Panc1 (cell line): ENCODE measurements at regions not wholly inside any gene's neighbourhood (a gene's known extent, or its start where the extent isn't known, plus 50 kb on each side); places are given as distances from the start of the nearest gene placed in this dataset.

Experiments
- ATAC-seq: fragments of 200-7000 bp; cut with Tn5 transposase; 2 replicates; pipeline ENCODE4 v1.9.1; 2020; ENCODE audit warnings: mild to moderate bottlenecking, moderate library complexity
- BruUV-seq: library from RNA; stranded (reverse); fragments of 400-500 nt; replicated peaks from 2 replicates; lab custom pipeline; 2021; lab: Mats Ljungman, UMichigan
- CTCF ChIA-PET: fragments of 300-600 bp; sonication (Branson Sonifier 250); formaldehyde crosslinking; loops from one replicate; lab custom pipeline; 2022; ENCODE audit warnings: antibody characterized with exemption; lab: Charles Lee
- POLR2A ChIA-PET: fragments of 300-600 bp; sonication (Branson Sonifier 250); formaldehyde crosslinking; loops from one replicate; lab custom pipeline; 2022; ENCODE audit warnings: antibody characterized with exemption; lab: Charles Lee
- DNase-seq: peaks from one replicate; pipeline ENCODE4 v3.0.0-alpha.2; 2010; ENCODE audit warnings: low read depth, low spot score
- H3K27ac ChIP-seq: 2 replicates; pipeline ENCODE4 v1.5.1; 2011; ENCODE audit warnings: mild to moderate bottlenecking, low read length, inconsistent platforms
- H3K27me3 ChIP-seq: fragments of 200-500 bp; sonication (Bioruptor generic); 2 replicates; pipeline ENCODE4 v1.6.0; 2014; ENCODE audit warnings: low read length, inconsistent platforms; ENCODE audit not compliant: control insufficient read depth, insufficient read depth
- H3K36me3 ChIP-seq: fragments of 200-500 bp; sonication (Bioruptor generic); 2 replicates; pipeline ENCODE4 v1.5.1; 2014; ENCODE audit warnings: inconsistent platforms, mild to moderate bottlenecking, low read length, moderate library complexity; ENCODE audit not compliant: control insufficient read depth, insufficient read depth
- H3K4me1 ChIP-seq: 2 replicates; pipeline ENCODE4 v1.5.1; 2011; ENCODE audit warnings: inconsistent platforms, mild to moderate bottlenecking, low read length, moderate library complexity; ENCODE audit not compliant: control insufficient read depth, insufficient read depth
- H3K4me3 ChIP-seq, 2 experiments: 2 replicates each; pipeline ENCODE4 v1.5.1; 2011 to 2012; ENCODE audit warnings: low read depth in 2 of 2, low read length in 2 of 2, mild to moderate bottlenecking in 2 of 2, inconsistent platforms in 1 of 2, moderate library complexity in 1 of 2
- H3K9me3 ChIP-seq: fragments of 200-500 bp; sonication (Bioruptor generic); 2 replicates; pipeline ENCODE4 v1.5.1; 2014; ENCODE audit warnings: low read depth, mild to moderate bottlenecking, inconsistent platforms, low read length, moderate library complexity; ENCODE audit not compliant: control insufficient read depth, insufficient read depth
- CTCF ChIP-seq: fragments of 450-650 bp; IDR thresholded peaks from 2 replicates; pipeline ENCODE4 v1.5.1; 2017; ENCODE audit warnings: mild to moderate bottlenecking
- POLR2AphosphoS5 ChIP-seq: IDR thresholded peaks from 2 replicates; pipeline ENCODE4 v1.6.1; 2012; ENCODE audit warnings: mild to moderate bottlenecking, low read depth, low read length, moderate library complexity
- REST ChIP-seq, 2 experiments: IDR thresholded peaks; 2 replicates each; pipeline ENCODE4 v1.6.1; 2011 to 2012; ENCODE audit warnings: low read depth in 2 of 2, control low read depth in 1 of 2, low read length in 1 of 2, mild to moderate bottlenecking in 1 of 2, moderate library complexity in 1 of 2; ENCODE audit not compliant: insufficient read depth in 1 of 2
- SIN3A ChIP-seq: IDR thresholded peaks from 2 replicates; pipeline ENCODE4 v1.6.1; 2012; ENCODE audit warnings: low read depth, mild to moderate bottlenecking, low read length, moderate library complexity, borderline replicate concordance; ENCODE audit not compliant: insufficient read depth
- TCF7L2 ChIP-seq: IDR thresholded peaks from 2 replicates; pipeline ENCODE4 v1.6.1; 2011; ENCODE audit warnings: mild to moderate bottlenecking, low read depth, low read length, inconsistent platforms
- in situ Hi-C: cut with HindIII; loops from 2 replicates; pipeline ENCODE4 v1.10.0; 2016; ENCODE audit warnings: low sequenced_read_pairs, low pct_unique_long_range_greater_than_20kb
- intact Hi-C: fragments of 100-400 bp; cut with micrococcal nuclease; formaldehyde crosslinking; loops from one replicate; pipeline ENCODE4 v1.10.0; 2022; ENCODE audit not compliant: unreplicated experiment

- TF ChIP-seq TCF7L2, result no peak
- no peak for TF ChIP-seq CTCF
- no peak for TF ChIP-seq SIN3A
- TF ChIP-seq REST (IDR thresholded peaks at IDR 0.05; ENCODE audit: insufficient read depth in 1 of 2, low read depth in 2 of 2, low read length in 1 of 2), result no peak
- TF ChIP-seq POLR2AphosphoS5, result no peak
- H3K27ac ChIP-seq, result no peak overlapping the region
- H3K27me3 ChIP-seq, result no peaks in the 10 kb centered on the region
- BruUV-seq, result no TSS peak
- ATAC-seq (no peak), DNase-seq (no peak)
- H3K4me3 ChIP-seq, result no peak overlapping the region
- ChIA-PET POLR2A (no interaction called here), CTCF (no interaction called here)
- H3K4me1 ChIP-seq, result no peaks in the 10 kb centered on the region
- H3K36me3 ChIP-seq, result no peaks in the 10 kb centered on the region
- in situ Hi-C loops (no loop called here), intact Hi-C loops (no loop called here)
- H3K9me3 ChIP-seq, result no peaks in the 10 kb centered on the region
These were observed 136.8 kb downstream of the ADAM29 start for GRCh38 chr4:175054980-175055379.

GRCh38 chr4:175062183-175062592 is 144.0 kb downstream of the ADAM29 start:
- intact Hi-C loops (no loop called here), in situ Hi-C loops (no loop called here)
- Histone ChIP-seq H3K9me3 (no peaks in the 10 kb centered on the region), H3K4me1 (no peaks in the 10 kb centered on the region), H3K27me3 (no peaks in the 10 kb centered on the region), H3K4me3 (no peak overlapping the region), H3K36me3 (no peaks in the 10 kb centered on the region), H3K27ac (no peak overlapping the region)
- POLR2A ChIA-PET, result no interaction called here
- BruUV-seq, result no TSS peak
- TF ChIP-seq REST (IDR thresholded peaks at IDR 0.05; ENCODE audit: insufficient read depth in 1 of 2, low read depth in 2 of 2, low read length in 1 of 2) (no peak), TCF7L2 (no peak), POLR2AphosphoS5 (no peak), CTCF (no peak), SIN3A (no peak)
- CTCF ChIA-PET, result no interaction called here
- ATAC-seq (no peak), DNase-seq (no peak)
